H1 (cell line): ENCODE measurements at regions not wholly inside any gene's neighbourhood (a gene's known extent, or its start where the extent isn't known, plus 50 kb on each side); places are given as distances from the start of the nearest gene placed in this dataset.

Experiments
- CTCF ChIP-seq, 3 experiments: IDR thresholded peaks; 1 replicate in 2 of 3; 2 replicates in 1 of 3; pipeline versions ENCODE4 v1.5.1 to v1.6.1; 2011; ENCODE audit warnings: low read length in 3 of 3, mild to moderate bottlenecking in 3 of 3, inconsistent platforms in 2 of 3, low read depth in 1 of 3, moderate library complexity in 1 of 3; ENCODE audit not compliant: insufficient read depth in 1 of 3; ENCODE audit errors: control extremely low read depth in 1 of 3
- JUND ChIP-seq: IDR thresholded peaks from 2 replicates; pipeline ENCODE4 v1.6.1; 2011; ENCODE audit warnings: mild to moderate bottlenecking, improper control_type of control experiment, low read length
- POLR2A ChIP-seq, 2 experiments: IDR thresholded peaks; 1 replicate in 1 of 2; 2 replicates in 1 of 2; pipeline ENCODE4 v1.6.1; 2011; ENCODE audit warnings: low read depth in 2 of 2, low read length in 2 of 2, mild to moderate bottlenecking in 2 of 2; ENCODE audit errors: control extremely low read depth in 1 of 2
- POLR2AphosphoS5 ChIP-seq: IDR thresholded peaks from 2 replicates; pipeline ENCODE4 v1.6.1; 2011; ENCODE audit warnings: low read depth, low read length

DNA sequence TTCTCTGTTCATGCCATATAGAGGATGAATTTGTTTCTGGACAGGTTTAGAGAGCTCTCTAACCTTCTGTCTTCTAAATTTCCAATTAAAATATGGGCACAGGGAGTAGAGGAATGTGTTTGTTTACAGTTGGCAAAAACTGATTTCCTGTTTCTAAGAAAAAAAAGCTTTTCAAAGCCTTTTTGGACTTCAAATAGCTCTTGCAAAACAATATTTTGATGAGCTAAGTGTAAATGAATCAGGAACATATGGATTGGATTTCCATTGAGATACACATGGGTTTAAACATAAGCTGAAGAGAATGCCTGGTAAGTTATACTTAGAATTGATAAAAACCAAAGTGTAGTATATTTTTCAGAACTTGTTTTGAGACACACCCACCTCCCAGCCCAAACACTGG is 677.5 kb downstream of the NYAP2 start:
- TF ChIP-seq POLR2A (IDR thresholded peaks at IDR 0.05; ENCODE audit: control extremely low read depth in 1 of 2, low read depth in 2 of 2, low read length in 2 of 2), result no peak
- TF ChIP-seq JUND, result no peak
- TF ChIP-seq CTCF (IDR thresholded peaks at IDR 0.05; ENCODE audit: control extremely low read depth in 1 of 3, insufficient read depth in 1 of 3, low read depth in 1 of 3, low read length in 3 of 3), result no peak
- no peak for TF ChIP-seq POLR2AphosphoS5
